ENCODE measurements at regions not wholly inside any gene's neighbourhood (a gene's known extent, or its start where the extent isn't known, plus 50 kb on each side); places are given as distances from the start of the nearest gene placed in this dataset.

GRCh38 chr6:14211562-14211942, 94.0 kb downstream of the CD83 start:
- TF ChIP-seq POLR2A (IDR thresholded peaks at IDR 0.05; ENCODE audit: low read length), result no peak
- TF ChIP-seq GATA1 (IDR thresholded peaks at IDR 0.05; ENCODE audit: low read depth, low read length), result no peak

Measured in erythroblast (primary cell).